ENCODE measurements at regions not wholly inside any gene's neighbourhood (a gene's known extent, or its start where the extent isn't known, plus 50 kb on each side); places are given as distances from the start of the nearest gene placed in this dataset.

DNA sequence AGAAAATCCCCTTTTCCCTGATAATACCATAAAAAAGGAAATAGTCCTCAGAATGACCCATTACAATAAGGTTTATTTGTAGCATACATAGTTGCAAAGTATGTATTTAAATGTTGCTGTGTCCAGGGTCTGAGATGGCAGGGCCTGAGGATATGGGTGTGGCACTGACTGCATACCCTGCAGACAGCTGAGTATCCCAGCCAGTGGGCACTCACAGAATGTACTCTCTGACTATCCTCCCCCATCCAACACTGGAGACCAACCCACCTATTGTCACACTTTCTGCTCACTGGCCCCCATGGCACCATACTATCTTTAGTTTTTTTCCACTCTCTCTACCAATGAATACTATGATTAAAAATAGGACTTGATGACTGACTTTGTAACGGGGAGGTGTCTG is 215.8 kb upstream of the FOXA2 start:
- DNase-seq: no peak
- H3K27ac ChIP-seq: no peak overlapping the region
- TF ChIP-seq, protein P1, sequence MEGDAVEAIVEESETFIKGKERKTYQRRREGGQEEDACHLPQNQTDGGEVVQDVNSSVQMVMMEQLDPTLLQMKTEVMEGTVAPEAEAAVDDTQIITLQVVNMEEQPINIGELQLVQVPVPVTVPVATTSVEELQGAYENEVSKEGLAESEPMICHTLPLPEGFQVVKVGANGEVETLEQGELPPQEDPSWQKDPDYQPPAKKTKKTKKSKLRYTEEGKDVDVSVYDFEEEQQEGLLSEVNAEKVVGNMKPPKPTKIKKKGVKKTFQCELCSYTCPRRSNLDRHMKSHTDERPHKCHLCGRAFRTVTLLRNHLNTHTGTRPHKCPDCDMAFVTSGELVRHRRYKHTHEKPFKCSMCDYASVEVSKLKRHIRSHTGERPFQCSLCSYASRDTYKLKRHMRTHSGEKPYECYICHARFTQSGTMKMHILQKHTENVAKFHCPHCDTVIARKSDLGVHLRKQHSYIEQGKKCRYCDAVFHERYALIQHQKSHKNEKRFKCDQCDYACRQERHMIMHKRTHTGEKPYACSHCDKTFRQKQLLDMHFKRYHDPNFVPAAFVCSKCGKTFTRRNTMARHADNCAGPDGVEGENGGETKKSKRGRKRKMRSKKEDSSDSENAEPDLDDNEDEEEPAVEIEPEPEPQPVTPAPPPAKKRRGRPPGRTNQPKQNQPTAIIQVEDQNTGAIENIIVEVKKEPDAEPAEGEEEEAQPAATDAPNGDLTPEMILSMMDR (IDR thresholded peaks at IDR 0.05): no peak
- TF ChIP-seq POLR2A (IDR thresholded peaks at IDR 0.05): no peak
- H3K36me3 ChIP-seq (replicated peaks in 1 of 2): no peaks in the 10 kb centered on the region
- no peaks in the 10 kb centered on the region for H3K9me3 ChIP-seq (replicated peaks in 1 of 3)
- no peaks in the 10 kb centered on the region for H3K27me3 ChIP-seq
- intact Hi-C loops (cut with DNase I): no loop called here
- H3K4me3 ChIP-seq: no peak overlapping the region
- 65 to 81% (median 75%) methylated on average over 1 of the region's 1 CpG for WGBS, 4 donors
- no peaks in the 10 kb centered on the region for H3K4me1 ChIP-seq (replicated peaks in 1 of 2)

GRCh38 chr20:22801528-22801927 is 217.2 kb upstream of the FOXA2 start:
- Histone ChIP-seq H3K4me1 (replicated peaks in 1 of 2) (no peaks in the 10 kb centered on the region), H3K4me3 (no peak overlapping the region), H3K27me3 (no peaks in the 10 kb centered on the region), H3K9me3 (replicated peaks in 1 of 3) (no peaks in the 10 kb centered on the region), H3K36me3 (replicated peaks in 1 of 2) (no peaks in the 10 kb centered on the region), H3K27ac (no peak overlapping the region)
- DNase-seq: no peak
- 39 to 50% (median 46%) methylated on average over 4 of the region's 4 CpGs for WGBS, 4 donors
- TF ChIP-seq, protein P1 (IDR thresholded peaks at IDR 0.05): no peak
- TF ChIP-seq POLR2A (IDR thresholded peaks at IDR 0.05): no peak
- intact Hi-C loops (cut with DNase I): no loop called here

- H3K36me3 ChIP-seq (replicated peaks in 1 of 2): no peaks in the 10 kb centered on the region
- no peak overlapping the region for H3K4me3 ChIP-seq
- no peak overlapping the region for H3K27ac ChIP-seq
- TF ChIP-seq, protein P1 (IDR thresholded peaks at IDR 0.05): no peak
- no peak for TF ChIP-seq POLR2A (IDR thresholded peaks at IDR 0.05)
- no peak for DNase-seq
- intact Hi-C loops (cut with DNase I): no loop called here
- WGBS, 4 donors: 74 to 90% (median 84%) methylated on average over 2 of the region's 2 CpGs
- H3K9me3 ChIP-seq (replicated peaks in 1 of 3): no peaks in the 10 kb centered on the region
- no peaks in the 10 kb centered on the region for H3K4me1 ChIP-seq (replicated peaks in 1 of 2)
- H3K27me3 ChIP-seq: no peaks in the 10 kb centered on the region
Measured at GRCh38 chr20:22802296-22802695, 217.9 kb upstream of the FOXA2 start.

GRCh38 chr20:22805219-22805618 is 220.8 kb upstream of the FOXA2 start:
- Histone ChIP-seq H3K4me1 (replicated peaks in 1 of 2) (no peaks in the 10 kb centered on the region), H3K27me3 (no peaks in the 10 kb centered on the region), H3K9me3 (replicated peaks in 1 of 3) (no peaks in the 10 kb centered on the region), H3K4me3 (no peak overlapping the region), H3K36me3 (replicated peaks in 1 of 2) (no peaks in the 10 kb centered on the region), H3K27ac (no peak overlapping the region)
- intact Hi-C loops (cut with DNase I): no loop called here
- peak; percentile 20 to 69 (median 31) for DNase-seq
- TF ChIP-seq, protein P1 (IDR thresholded peaks at IDR 0.05): no peak
- no peak for TF ChIP-seq POLR2A (IDR thresholded peaks at IDR 0.05)
- WGBS, 4 donors: 52 to 76% (median 57%) methylated on average over 4 of the region's 4 CpGs

Measured in adrenal gland (tissue), 9 donors.